ENCODE measurements at regions not wholly inside any gene's neighbourhood (a gene's known extent, or its start where the extent isn't known, plus 50 kb on each side); places are given as distances from the start of the nearest gene placed in this dataset.
"Not testable (repeated sequence)": the region's sequence is repeated elsewhere in the genome, so short reads cannot be mapped to it uniquely, and the experiment has no call there.

- no peak for DNase-seq (ENCODE audit: low read depth)
Measured at GRCh38 chr9:7739595-7739994, 60.0 kb downstream of the DMAC1 start.

DNA sequence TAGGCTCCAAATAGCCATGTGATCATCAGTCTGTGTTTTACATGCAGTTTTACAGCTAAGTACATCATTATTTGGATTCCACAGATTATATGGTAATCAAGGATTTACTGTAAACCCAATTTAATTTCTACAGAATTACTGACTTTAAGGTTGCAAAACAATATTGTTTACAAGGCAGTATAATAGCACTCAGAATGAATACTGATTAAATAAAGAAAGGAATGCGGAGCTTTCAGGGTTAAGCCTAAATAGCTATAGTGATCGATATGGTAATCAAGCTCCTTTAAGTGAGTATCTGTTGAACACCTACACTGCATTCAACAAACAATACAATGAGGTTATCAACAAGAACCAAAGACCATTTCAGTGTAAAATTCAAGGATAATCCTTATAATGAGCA is 64.3 kb downstream of the DMAC1 start:
- no peak for DNase-seq (ENCODE audit: low read depth)

GRCh38 chr9:7730164-7730445 is 69.5 kb downstream of the DMAC1 start:
- no peak for DNase-seq (ENCODE audit: low read depth)

DNA sequence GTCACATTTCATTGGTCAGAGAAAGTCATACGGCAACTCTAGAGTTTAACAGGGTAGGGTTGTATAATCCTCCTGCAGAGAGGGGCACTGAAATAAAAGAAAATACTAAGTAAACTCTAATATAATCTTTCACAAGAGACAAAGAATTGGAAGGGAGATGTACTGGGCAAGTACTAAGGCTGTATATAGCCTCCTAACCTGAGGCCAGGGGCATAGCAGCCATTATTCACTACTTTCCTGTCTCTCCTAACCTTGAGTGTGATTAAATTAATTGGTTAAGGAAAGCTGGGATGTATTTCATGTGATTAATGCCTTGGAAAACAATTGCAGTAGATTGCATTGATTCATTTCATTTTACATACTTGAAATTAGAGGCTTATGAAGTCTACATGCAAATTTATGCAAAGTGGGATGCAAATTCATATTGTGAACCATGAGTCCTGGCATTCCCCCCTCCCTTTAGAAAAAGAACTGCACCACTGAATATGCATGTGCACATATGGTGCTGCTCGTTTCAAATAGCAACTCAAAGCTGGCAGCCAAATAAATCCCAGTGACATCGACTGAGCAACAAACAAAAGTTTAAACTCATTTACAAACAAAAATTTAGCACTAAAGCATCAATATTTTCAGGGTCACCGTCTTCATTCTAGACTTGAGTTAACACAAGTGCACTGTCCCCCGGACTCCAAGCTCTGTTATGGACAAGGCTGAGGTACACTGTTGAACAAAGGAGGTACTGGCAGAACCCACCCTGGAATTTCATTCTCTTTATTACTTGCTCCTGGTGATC is 70.0 kb downstream of the DMAC1 start:
- no peak for DNase-seq (ENCODE audit: low read depth)

- DNase-seq (ENCODE audit: low read depth) = no peak
Measured at GRCh38 chr9:7721291-7721690, 78.3 kb downstream of the DMAC1 start.

- not testable (repeated sequence) for DNase-seq (ENCODE audit: low read depth)
Measured at GRCh38 chr9:7713088-7713487, 86.5 kb downstream of the DMAC1 start.

GRCh38 chr9:7710686-7711085 is 88.9 kb downstream of the DMAC1 start:
- no peak for DNase-seq (ENCODE audit: low read depth)

GRCh38 chr9:7707934-7708333 is 91.6 kb downstream of the DMAC1 start:
- DNase-seq (ENCODE audit: low read depth) = no peak

DNA sequence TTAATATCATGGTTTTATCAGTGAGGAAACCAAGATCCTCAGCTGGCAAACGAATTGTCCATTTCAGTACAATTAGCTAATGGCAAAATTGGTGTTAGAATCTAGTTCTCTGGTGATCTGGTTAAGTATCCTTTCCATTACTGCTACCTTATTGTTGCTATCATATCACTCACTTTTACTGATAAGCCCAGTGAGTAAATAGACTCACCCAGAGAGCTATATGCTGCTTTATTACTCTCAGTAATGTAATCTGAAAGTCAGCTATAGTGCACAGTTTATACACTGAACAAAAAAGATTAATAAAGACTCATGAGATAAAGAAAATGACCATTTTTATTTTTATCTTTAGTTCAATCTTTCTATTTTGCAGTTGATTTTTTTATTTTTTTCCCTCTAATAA is 95.0 kb downstream of the DMAC1 start:
- no peak for DNase-seq (ENCODE audit: low read depth)

GRCh38 chr9:7691909-7692308 is 107.7 kb downstream of the DMAC1 start:
- DNase-seq (ENCODE audit: low read depth) = no peak

DNA sequence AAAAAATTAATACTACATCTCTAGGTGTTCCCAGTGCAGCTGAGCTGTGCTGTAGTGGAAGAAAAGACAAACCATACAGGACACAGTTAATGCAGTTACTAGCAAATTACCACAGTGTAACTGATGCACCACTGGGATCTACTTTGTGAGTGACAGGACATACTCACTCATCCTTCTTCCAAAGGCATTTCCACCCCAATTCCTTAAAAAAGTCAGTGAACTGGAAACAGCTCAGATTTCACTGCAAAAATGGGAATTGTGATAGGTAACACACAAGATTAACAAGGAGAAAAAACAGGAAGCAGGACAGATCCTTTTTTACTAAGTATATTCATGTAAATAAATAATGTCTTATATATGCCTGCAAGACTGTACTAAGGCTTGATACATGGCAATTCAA is 109.6 kb downstream of the DMAC1 start:
- DNase-seq (ENCODE audit: low read depth) = no peak

DNA sequence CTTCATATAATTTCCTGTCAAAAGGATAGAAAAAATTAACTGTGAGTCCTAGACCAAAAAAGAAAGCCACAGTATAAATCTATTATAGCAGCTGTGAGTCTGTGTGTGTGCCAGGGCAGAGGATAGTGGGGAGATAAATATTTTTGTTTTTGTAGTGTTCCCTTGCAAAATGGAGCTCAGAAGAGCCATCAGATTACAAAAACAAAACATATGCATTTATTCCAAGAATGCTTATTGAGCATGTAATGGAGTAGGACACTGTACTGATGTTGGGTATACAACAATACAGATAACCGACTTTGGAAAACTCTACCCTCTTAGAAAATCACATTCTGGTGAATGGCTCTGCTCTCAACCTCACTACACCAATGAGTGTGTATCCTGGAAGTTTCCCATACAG is 111.0 kb downstream of the DMAC1 start:
- no peak for DNase-seq (ENCODE audit: low read depth)

- DNase-seq (ENCODE audit: low read depth) = no peak
Measured at GRCh38 chr9:7676609-7677156, 122.9 kb downstream of the DMAC1 start.

GRCh38 chr9:7671847-7672246 is 127.7 kb downstream of the DMAC1 start:
- DNase-seq (ENCODE audit: low read depth) = no peak

- DNase-seq (ENCODE audit: low read depth) = no peak
Measured at GRCh38 chr9:7668541-7668940, 131.0 kb downstream of the DMAC1 start.

DNA sequence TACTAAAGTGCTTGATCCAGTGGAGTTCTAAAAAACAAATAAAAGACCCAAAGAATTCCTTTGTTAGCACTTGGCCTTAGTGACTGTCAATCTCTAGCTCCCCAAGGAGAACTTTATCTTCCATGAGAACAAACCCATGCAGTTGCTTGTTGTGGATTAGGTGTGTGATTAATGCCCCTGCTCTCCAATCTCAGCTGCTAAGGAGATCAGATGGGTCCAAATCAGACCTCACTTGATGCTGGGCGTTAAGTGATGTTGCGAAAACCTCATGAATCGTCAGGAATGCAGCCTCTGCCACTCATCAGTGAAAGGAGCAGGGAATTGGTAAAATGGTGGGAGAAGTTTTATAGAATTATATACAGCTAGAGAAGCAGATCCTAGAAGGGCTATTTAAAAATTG is 133.7 kb downstream of the DMAC1 start:
- DNase-seq (ENCODE audit: low read depth) = no peak

DNA sequence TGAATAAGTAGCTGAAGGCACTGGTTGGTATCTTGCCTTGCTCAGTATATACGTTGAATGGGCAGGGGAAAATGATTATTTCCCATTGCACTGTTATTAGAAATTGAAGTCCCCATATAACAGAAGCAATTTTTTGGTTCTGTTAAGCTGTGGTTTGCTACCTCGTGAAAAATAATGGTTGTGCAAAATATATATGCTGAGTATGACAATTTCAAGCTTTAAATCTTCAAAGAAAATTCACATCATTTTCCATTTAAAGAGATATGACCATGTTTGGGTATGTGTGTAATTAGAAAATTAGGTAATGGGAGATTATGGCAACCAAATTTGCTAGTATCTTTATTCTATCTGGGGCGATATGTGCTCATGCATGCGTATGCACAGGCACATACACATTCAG is 139.8 kb downstream of the DMAC1 start:
- DNase-seq (ENCODE audit: low read depth) = no peak

DNA sequence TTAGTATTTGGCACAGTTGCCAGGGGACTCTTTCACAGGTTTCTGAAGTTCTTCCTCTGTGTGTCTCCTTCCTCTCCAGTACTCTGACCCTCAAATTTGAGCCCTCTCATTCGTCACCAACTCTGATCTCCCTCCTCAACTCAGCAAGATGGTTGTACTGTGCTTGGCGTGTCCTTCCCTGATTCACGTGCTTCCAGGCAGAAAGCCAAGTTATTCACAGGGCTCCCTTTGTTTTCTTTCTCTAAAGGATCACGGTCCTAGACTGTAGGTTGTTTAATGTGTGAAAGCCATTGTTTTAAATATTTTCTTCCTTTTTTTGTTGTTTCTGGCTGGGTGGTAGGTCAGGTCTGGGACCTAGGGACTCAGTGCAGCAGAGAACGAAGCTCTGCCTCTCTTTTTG is 142.9 kb downstream of the DMAC1 start:
- no peak for DNase-seq (ENCODE audit: low read depth)

- DNase-seq (ENCODE audit: low read depth) = no peak
Measured at GRCh38 chr9:7653262-7653661, 146.3 kb downstream of the DMAC1 start.

- DNase-seq (ENCODE audit: low read depth) = no peak
Measured at GRCh38 chr9:7640231-7640630, 159.3 kb downstream of the DMAC1 start.

DNA sequence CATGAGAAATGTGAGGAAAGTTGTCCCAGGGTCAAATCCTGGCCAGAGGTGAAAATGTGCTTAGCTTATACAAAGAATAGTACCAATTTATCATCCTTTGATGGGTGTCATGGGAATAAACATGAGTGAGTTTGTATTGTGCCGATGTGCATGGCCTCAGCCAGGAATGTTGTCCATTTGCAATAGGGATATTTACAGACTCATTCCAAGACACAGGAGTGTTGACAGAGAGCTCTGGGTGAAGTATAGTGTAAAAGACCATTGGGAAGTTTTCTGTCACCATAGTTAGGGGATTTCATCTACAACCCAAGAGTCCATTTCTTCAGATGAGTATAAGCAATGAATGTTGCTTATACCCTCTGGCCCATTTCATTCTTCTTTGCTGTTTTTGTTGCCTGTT is 160.1 kb downstream of the DMAC1 start:
- DNase-seq (ENCODE audit: low read depth) = no peak

DNA sequence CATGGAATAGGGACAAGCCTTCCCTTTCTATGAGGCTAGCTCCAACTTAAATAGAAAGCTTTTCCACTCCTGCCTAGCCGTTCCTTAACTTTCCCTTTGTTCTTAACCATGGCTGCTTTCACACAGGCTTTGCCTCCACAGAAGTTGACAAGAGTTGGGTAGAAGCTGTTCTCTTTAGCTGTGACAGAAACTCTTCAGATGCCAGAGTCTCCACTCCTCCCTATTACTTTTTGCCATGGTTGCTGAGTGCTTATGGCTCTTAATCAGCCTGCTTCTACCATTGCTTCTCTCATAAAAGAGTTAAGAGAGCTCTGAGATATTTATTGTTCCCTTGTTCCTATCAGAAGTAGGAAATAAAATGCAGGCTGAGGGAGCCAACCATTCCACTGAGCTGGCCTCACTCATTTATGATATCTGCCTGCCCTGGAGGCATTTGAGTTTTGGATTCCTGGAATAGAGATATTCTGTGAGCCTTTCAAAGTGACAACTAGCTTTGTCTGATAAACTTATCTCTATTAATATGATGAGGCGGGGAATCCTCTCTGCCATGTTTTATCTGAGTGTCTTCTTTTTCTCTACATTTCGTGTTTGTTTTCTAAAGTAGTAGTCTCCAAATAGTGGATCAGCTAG is 162.6 kb downstream of the DMAC1 start:
- DNase-seq (ENCODE audit: low read depth) = no peak

DNA sequence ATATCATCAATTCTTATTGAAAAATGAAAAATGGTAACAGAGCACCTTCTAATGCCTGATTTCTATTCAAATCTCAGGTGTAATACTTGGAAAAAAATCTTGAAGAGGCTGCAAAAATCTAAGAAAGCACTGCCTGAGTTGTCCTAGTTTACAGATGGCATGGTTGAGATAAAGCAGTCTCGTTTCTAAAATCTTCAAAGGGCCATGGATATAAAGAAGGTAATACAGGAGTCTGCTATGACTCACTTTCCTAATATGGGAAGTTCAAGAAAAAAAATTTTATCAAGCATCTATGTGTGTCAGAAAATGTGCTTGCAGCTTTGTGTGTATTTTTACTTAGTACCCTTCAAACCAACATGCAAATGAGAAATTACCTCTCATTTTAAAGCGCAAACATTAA is 163.3 kb downstream of the DMAC1 start:
- DNase-seq (ENCODE audit: low read depth) = no peak
